OCI-LY1 (cell line): ENCODE measurements at regions not wholly inside any gene's neighbourhood (a gene's known extent, or its start where the extent isn't known, plus 50 kb on each side); places are given as distances from the start of the nearest gene placed in this dataset.
A peak's percentile ranks its signal among the peaks of the same experiment; 100 is the strongest.

Experiments
- H2AFZ ChIP-seq: fragments of 200-600 bp; sonication (generic), shearing (Covaris generic); 2 replicates; pipeline ENCODE4 v1.6.0; 2014; ENCODE audit warnings: antibody characterized with exemption, mild to moderate bottlenecking, low read length
- H3F3A ChIP-seq: fragments of 200-600 bp; sonication (generic), shearing (Covaris generic); 2 replicates; pipeline ENCODE4 v1.6.0; 2014; ENCODE audit warnings: mild to moderate bottlenecking, antibody characterized with exemption, low read length, moderate library complexity; ENCODE audit not compliant: insufficient read depth
- H3K27ac ChIP-seq: fragments of 200-600 bp; sonication (generic); 2 replicates; pipeline ENCODE4 v1.5.1; 2014; ENCODE audit warnings: low read length, mixed run types, mild to moderate bottlenecking, low read depth; ENCODE audit not compliant: poor library complexity, severe bottlenecking
- H3K27me3 ChIP-seq: fragments of 200-600 bp; sonication (generic); 2 replicates; pipeline ENCODE4 v1.6.0; 2014; ENCODE audit warnings: antibody characterized with exemption, mild to moderate bottlenecking, low read length, moderate library complexity; ENCODE audit not compliant: insufficient read depth
- H3K36me3 ChIP-seq: fragments of 200-600 bp; sonication (generic); 2 replicates; pipeline ENCODE4 v1.6.1; 2014; ENCODE audit warnings: mild to moderate bottlenecking, antibody characterized with exemption, low read length, moderate library complexity, mixed read lengths; ENCODE audit not compliant: insufficient read depth
- H3K4me1 ChIP-seq: fragments of 200-600 bp; sonication (generic); 2 replicates; pipeline ENCODE4 v1.5.1; 2014; ENCODE audit warnings: mild to moderate bottlenecking, low read length, moderate library complexity; ENCODE audit not compliant: insufficient read depth, severe bottlenecking
- H3K4me2 ChIP-seq: fragments of 200-600 bp; sonication (generic), shearing (Covaris generic); 2 replicates; pipeline ENCODE4 v1.6.1; 2014; ENCODE audit warnings: low read length
- H3K4me3 ChIP-seq: fragments of 200-600 bp; sonication (generic); 2 replicates; pipeline ENCODE4 v1.5.1; 2014; ENCODE audit warnings: low read length, low read depth, mild to moderate bottlenecking, mixed read lengths; ENCODE audit not compliant: poor library complexity, severe bottlenecking
- H3K79me2 ChIP-seq: fragments of 200-600 bp; shearing (Covaris generic); 2 replicates; pipeline ENCODE4 v1.6.1; 2016; ENCODE audit warnings: mixed run types, low read length, mixed read lengths; ENCODE audit not compliant: insufficient read depth
- H3K9ac ChIP-seq: fragments of 200-600 bp; sonication (generic), shearing (Covaris generic); 2 replicates; pipeline ENCODE4 v1.6.1; 2014; ENCODE audit warnings: mild to moderate bottlenecking, low read length, mixed read lengths
- H3K9me2 ChIP-seq: fragments of 200-600 bp; sonication (generic), shearing (Covaris generic); 2 replicates; pipeline ENCODE4 v1.6.1; 2014; ENCODE audit warnings: low read depth, mild to moderate bottlenecking, low read length, mixed read lengths
- H3K9me3 ChIP-seq: fragments of 200-600 bp; shearing (Covaris generic); 2 replicates; pipeline ENCODE4 v1.6.1; 2014; ENCODE audit warnings: low read length, mixed read lengths
- H4K20me1 ChIP-seq: fragments of 200-600 bp; sonication (generic), shearing (Covaris generic); 2 replicates; pipeline ENCODE4 v1.6.0; 2016; ENCODE audit warnings: mild to moderate bottlenecking, low read length; ENCODE audit not compliant: insufficient read depth
- EZH2 ChIP-seq: fragments of 200-600 bp; sonication (generic), shearing (Covaris generic); IDR thresholded peaks from 2 replicates; pipeline ENCODE4 v1.8.0; 2017; ENCODE audit warnings: borderline replicate concordance, mixed run types, mild to moderate bottlenecking, antibody characterized with exemption, low read length, moderate library complexity, mixed read lengths
- TF ChIP-seq, protein P1 (sequence below): fragments of 200-600 bp; sonication (generic), shearing (Covaris generic); IDR thresholded peaks from 2 replicates; pipeline ENCODE4 v1.5.1; 2017; ENCODE audit warnings: mild to moderate bottlenecking, antibody characterized with exemption, low read length, moderate library complexity, mixed read lengths

DNA sequence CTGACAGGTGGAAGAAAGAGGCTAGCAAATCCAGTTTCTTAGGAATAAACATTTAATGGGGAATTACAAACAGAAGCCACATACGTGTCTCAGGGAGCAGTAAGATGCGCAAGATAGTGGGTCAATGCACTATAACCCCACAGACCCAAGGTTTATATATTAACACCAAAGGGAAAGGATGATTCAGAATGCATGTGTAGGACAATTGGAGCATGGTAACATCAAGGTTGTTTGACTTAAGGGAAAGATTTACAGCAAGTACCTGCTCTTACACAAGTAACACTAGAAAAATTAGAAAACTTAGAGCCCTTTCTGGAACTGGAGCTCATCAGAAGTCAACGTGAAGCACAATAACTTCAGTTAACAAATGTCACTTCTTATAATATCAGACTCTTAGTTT, 161.1 kb upstream of the ZWINT start:
- Histone ChIP-seq H3K36me3 (no peaks in the 10 kb centered on the region), H2AFZ (peak overlapping the region; percentile 27; the same call in 1 of the 2 replicates), H3K4me1 (no peaks in the 10 kb centered on the region), H3K9me2 (no peaks in the 10 kb centered on the region), H3K27me3 (no peaks in the 10 kb centered on the region), H3K79me2 (no peaks in the 10 kb centered on the region), H3K9ac (no peak overlapping the region), H3K4me3 (no peak overlapping the region), H3K9me3 (no peaks in the 10 kb centered on the region), H3K4me2 (no peak overlapping the region), H3K27ac (no peak overlapping the region), H4K20me1 (no peaks in the 10 kb centered on the region), H3F3A (no peaks in the 10 kb centered on the region)
- TF ChIP-seq, protein P1, sequence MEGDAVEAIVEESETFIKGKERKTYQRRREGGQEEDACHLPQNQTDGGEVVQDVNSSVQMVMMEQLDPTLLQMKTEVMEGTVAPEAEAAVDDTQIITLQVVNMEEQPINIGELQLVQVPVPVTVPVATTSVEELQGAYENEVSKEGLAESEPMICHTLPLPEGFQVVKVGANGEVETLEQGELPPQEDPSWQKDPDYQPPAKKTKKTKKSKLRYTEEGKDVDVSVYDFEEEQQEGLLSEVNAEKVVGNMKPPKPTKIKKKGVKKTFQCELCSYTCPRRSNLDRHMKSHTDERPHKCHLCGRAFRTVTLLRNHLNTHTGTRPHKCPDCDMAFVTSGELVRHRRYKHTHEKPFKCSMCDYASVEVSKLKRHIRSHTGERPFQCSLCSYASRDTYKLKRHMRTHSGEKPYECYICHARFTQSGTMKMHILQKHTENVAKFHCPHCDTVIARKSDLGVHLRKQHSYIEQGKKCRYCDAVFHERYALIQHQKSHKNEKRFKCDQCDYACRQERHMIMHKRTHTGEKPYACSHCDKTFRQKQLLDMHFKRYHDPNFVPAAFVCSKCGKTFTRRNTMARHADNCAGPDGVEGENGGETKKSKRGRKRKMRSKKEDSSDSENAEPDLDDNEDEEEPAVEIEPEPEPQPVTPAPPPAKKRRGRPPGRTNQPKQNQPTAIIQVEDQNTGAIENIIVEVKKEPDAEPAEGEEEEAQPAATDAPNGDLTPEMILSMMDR: no peak

DNA sequence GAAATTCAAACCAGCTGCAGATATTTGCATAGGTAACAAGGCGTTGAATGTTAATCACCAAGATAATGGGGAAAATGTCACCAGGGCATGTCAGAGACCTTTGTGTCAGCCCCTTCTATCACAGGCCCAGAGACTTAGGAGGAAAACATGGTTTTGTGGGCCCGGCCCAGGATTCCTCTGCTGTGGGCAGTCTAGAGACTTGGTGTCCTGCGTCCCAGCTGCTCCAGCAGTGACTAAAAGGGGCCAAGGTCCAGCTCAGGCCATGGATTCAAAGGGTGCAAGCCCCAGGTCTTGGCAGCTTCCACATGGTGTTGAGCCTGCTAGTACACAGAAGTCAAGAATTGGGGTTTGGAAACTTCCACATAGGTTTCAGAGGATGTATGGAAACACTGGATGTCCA, 147.5 kb upstream of the ZWINT start:
- no peak overlapping the region for H3K9ac ChIP-seq
- H3K36me3 ChIP-seq: no peaks in the 10 kb centered on the region
- no peaks in the 10 kb centered on the region for H4K20me1 ChIP-seq
- no peak overlapping the region for H3K27ac ChIP-seq
- H3K4me2 ChIP-seq: no peak overlapping the region
- TF ChIP-seq, protein P1: no peak
- no peak for TF ChIP-seq EZH2
- peaks cover 8% of the 10 kb centered on the region; the same call in 1 of the 2 replicates for H3K9me3 ChIP-seq
- H3K4me1 ChIP-seq: peaks cover 16% of the 10 kb centered on the region
- peak overlapping the region; percentile 58; the same call in 1 of the 2 replicates for H2AFZ ChIP-seq
- H3K4me3 ChIP-seq: no peak overlapping the region
- no peaks in the 10 kb centered on the region for H3K79me2 ChIP-seq
- no peaks in the 10 kb centered on the region for H3K27me3 ChIP-seq
- no peaks in the 10 kb centered on the region for H3F3A ChIP-seq
- H3K9me2 ChIP-seq: no peaks in the 10 kb centered on the region

DNA sequence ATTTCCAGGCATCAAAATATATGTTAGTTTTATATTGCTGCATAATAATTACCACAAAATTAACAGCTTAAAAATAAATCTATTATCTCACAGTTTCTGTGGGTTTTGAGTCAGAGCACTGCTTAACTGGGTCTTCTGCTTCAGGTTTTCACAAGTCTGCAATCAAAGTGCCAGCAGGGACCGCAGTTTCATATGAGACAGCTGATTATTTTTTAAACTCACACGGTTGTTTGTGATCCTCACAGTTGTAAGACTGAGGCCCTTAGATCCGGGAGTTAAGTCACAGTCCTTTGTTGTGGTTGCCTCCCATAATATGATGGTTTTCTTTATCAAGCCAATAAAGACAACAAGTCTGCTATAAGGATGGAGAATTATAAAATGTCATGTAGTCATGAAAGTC, 146.0 kb upstream of the ZWINT start:
- Histone ChIP-seq H3K9me2 (no peaks in the 10 kb centered on the region), H3F3A (no peaks in the 10 kb centered on the region), H3K9ac (no peak overlapping the region), H3K4me1 (peaks cover 21% of the 10 kb centered on the region), H2AFZ (peak overlapping the region; percentile 74; the same call in 1 of the 2 replicates), H3K4me3 (no peak overlapping the region), H3K27me3 (no peaks in the 10 kb centered on the region), H4K20me1 (no peaks in the 10 kb centered on the region), H3K4me2 (no peak overlapping the region), H3K79me2 (no peaks in the 10 kb centered on the region), H3K27ac (no peak overlapping the region), H3K9me3 (peaks cover 8% of the 10 kb centered on the region; the same call in 1 of the 2 replicates), H3K36me3 (no peaks in the 10 kb centered on the region)
- no peak for TF ChIP-seq EZH2
- TF ChIP-seq, protein P1: no peak
